GM18508 (cell line): ENCODE measurements at regions not wholly inside any gene's neighbourhood (a gene's known extent, or its start where the extent isn't known, plus 50 kb on each side); places are given as distances from the start of the nearest gene placed in this dataset.

ENCODE experiments used
- ATAC-seq: cut with Tn5 transposase; IDR thresholded peaks from one replicate; pipeline ENCODE4 v1.9.1; 2021; ENCODE audit warnings: moderate number of reproducible peaks; ENCODE audit not compliant: insufficient read depth, unreplicated experiment

DNA sequence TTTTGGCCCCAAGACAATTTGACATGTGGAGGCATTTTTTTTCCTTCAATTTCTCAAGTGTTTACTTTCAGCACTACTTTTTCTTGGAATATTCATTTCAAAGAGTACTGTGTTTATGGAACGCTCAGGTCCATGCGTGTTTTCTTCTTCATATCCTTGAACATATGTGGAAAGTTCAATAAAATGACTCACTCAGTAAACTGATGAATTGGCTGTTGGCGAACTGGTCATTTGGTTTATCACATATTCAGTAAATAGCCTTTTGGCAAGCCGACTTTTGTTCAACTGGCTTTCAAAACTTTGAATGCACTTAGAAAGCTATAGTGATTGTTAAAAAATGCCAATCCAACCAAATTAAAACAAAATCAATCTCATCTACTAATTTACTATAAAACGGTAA is 964.6 kb upstream of the SLC35B3 start:
- no peak for ATAC-seq

DNA sequence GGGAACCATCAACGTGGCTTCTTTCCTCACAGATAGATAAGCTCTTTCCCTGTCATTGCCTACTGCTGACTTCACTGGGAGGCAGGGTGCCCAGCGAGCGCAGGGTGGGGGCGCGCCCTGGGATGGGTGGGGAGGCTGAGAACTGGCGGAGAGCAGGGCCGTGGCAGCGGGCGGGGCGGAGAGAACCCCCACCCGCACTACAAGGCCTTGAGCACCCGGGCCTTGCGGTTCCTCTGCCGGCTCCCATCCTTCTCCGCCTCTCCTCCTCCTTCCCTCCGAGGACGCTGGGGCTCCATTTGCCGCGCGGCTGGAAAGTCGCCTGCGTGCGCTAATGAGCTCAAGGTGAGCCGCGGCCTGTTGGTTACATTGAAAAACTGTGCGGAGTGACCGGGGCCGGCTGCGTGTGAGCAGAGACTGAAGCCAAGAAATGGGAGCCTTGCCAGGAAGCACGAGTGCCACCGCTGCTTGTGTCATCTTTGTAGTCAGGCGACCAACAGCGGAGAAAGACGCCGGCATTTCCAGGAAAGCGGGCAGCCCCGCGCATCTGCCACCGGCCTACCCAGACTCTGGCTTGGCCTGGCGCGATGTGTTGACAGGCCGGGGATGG is 963.5 kb upstream of the SLC35B3 start:
- ATAC-seq, result no peak

- no peak for ATAC-seq
These were observed 962.9 kb upstream of the SLC35B3 start for GRCh38 chr6:9398071-9398766.

GRCh38 chr6:9388596-9388995 is 953.3 kb upstream of the SLC35B3 start:
- ATAC-seq, result no peak

DNA sequence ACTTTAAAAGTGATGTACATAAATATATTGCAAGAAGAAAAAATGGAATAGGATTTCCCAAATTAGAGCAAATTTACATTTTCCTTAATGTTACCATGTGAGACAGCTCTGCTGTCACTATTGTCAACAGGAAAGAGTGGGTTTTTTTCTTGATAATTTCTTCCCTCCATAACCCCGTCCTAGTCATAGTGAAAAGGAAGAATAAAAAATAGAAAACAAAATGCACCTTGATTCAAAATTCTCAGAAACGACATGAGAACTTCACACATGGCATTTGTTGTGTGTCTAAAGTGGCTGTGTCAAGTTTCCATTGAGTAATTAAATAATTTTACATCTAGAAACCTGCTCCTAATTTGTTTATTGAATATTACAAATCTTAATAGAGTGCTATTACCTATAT is 945.2 kb upstream of the SLC35B3 start:
- ATAC-seq, result no peak

DNA sequence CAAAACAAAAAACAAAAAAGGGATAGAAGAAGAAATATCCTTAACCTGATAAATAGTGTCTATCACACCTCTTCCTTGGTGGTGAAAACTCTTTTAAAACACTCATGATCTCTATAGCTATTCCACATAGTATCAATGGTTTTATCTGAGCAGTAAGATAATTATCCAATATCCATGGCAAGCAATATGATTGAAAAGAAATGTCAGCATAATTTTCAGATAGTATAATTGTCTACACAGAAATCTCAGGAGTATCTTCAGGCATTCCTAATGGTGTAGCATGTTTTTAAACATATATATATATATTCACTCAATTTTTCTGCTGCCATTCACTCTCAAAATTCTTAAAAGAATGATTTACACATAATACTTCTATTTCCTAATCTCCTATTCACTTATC is 938.0 kb upstream of the SLC35B3 start:
- no peak for ATAC-seq

DNA sequence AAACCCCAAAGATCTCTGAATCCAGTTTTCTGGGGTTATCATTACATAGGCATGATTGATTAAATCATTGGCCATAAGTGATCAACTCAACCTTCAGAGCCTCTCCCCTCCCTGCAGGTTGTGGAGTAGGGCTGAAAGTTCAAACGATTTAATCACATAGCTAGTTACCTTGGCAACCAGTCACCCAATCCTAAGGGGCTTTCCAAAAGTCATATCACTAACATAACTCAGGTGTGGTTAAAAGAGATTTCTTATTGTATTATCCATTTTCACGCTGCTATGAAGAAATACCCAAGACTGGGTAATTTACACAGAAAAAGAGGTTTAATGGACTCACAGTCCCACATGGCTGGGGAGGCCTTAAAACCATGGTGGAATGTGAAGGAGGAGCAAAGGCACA is 935.1 kb upstream of the SLC35B3 start:
- ATAC-seq, result no peak

DNA sequence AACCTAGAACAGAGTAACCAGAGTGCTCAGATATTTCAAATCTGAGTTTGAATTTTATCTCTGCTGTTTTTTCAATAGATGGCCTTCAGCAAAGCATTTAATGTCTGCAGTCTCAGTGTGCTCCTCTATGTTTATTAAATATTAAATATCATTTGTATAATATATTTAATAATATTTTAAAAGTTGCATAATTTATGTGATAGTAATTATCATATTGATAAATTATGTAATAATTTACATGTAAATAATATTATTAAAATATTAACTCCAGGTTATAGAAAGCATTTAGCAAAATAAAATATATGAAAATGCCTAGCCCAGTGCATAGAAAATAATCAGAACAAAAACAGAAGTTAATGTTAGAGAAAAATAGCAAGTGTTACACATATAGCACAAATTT is 930.0 kb upstream of the SLC35B3 start:
- no peak for ATAC-seq

- no peak for ATAC-seq
These were observed 926.4 kb upstream of the SLC35B3 start for GRCh38 chr6:9361749-9362148.

DNA sequence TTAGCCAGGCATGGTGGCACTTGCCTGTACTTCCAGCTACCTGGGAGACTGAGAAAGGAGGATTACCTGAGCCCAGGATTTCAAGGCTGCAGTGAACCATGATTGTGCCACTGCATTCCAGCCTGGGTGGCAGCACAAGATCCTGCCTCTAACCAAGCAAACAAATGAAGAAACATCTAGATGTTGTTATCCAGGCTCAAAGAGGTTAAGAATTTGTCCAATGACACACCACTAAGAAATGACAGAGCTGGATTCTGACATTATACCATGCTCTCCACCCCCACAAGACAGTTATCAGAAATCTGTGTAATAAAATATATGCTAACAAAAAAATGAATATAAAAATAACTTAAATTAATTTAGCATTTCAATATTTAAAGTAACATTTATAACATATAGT is 925.5 kb upstream of the SLC35B3 start:
- no peak for ATAC-seq

DNA sequence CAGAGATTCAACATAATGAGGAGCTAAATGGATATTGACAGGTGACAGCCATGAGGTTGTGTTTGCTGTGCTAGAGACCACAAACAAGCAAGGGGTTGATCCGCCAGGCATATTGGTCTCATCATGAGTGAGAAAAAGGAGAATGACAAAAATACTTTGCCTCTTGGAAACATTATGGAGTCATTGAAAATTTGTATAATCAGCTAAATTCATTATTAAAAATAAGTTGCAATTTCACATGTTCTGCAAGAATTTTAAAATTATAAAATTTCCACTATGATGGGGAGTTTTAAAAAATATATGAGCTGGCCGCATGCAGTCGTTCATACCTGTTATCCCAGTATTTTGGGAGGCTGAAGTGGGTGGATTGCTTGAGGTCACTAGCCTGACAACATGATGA is 912.3 kb upstream of the SLC35B3 start:
- ATAC-seq, result no peak

GRCh38 chr6:9346923-9347322 is 911.6 kb upstream of the SLC35B3 start:
- no peak for ATAC-seq

GRCh38 chr6:9335431-9335830 is 900.1 kb upstream of the SLC35B3 start:
- no peak for ATAC-seq

DNA sequence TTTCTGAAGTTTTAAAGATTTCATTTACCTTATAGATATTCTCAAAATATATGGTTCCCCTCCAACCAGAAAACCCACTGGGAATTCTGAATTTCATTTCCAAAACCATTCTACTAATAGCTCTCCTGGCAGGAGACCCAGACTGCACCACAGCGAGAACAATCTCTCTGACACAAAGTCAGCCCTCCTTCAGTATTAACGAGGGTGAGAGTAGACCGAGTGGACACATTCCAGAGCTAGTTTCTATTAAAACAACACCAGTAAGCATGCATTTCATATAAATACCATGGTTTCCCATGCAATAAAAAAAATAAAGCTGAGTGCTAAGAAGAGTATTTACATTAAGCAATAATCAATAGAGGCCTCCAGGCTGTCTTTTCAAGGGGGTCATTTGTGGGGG is 899.6 kb upstream of the SLC35B3 start:
- ATAC-seq, result no peak

DNA sequence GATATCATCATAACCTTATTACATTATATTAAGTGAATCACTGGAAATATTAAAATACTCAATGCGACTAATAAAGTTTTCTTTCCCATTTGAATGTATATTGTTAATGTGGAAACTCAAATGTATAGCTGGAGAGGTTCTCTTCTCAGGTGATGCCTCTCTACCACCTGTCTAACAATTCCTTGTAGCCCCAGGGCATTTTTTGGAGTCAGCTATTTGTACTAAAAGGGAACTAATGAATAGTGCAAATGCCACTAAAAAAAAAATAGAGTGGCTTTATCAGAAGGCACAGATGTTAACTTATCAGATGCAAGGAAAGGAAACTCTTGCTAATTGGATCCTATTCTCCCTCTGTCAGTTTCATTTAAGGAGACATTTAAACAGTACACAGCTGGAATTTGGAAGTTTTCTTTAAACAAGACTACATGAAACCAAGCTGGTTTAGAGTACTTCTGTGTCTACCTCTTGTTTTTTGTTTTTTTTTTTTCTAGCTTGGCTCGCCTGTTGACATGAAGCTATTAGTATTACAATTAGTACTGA is 897.0 kb upstream of the SLC35B3 start:
- no peak for ATAC-seq

- no peak for ATAC-seq
These were observed 881.5 kb upstream of the SLC35B3 start for GRCh38 chr6:9316831-9317230.

- no peak for ATAC-seq
These were observed 880.8 kb upstream of the SLC35B3 start for GRCh38 chr6:9315966-9316650.

DNA sequence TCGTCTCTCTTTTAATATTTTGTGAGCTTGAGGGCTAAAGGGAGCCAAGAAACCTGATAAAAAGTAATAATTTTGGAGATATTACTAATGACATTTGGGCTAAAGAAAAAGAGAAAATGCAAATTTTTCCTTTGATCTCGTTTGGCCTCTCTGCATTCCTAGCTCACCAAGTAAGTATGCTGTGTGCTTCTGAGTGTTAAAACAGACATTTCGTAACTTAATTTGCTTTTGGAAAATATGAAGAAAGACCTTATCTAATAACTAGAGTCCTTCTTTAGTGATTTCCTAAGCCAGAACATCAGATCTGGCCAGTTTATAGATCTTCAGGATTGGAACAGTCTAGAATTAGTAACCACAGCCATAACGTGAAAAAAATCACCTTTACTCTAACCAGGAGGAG is 872.9 kb upstream of the SLC35B3 start:
- no peak for ATAC-seq

DNA sequence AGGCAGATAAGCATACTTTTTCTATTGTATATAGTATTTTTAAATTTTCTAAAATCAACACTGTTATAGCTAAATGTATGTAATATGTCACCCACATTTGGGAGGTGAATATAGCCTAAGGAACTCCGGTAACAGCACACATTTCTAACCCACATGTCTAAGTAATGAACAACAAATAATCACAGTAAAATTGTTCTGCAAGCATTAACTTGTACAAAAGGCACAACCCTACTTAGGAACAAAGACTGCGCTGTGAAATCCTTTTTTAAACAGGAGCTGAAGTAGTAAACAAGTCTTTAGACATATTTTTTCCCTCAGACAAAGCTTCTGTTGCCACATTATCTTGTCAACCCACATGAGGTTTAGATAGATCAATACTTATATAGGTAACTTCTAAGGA is 872.4 kb upstream of the SLC35B3 start:
- ATAC-seq, result no peak

DNA sequence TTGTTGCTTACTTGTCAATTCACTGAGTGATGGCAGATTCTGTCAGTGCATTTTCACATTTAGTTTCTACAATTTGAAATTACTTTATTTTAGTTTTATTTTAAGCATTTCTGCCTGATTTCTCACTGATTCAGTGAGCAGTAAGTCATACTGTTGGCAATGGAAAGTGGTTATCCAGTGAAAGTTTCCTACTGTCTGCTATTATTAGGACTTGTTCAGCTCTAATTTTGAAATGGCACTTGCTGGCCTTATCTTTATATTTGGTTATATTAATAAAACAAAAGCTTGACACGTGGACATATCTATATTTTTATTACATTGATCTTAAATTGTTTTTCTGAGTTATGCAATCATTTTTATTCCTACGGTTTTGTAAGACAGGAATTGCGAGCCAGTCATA is 871.8 kb upstream of the SLC35B3 start:
- no peak for ATAC-seq

DNA sequence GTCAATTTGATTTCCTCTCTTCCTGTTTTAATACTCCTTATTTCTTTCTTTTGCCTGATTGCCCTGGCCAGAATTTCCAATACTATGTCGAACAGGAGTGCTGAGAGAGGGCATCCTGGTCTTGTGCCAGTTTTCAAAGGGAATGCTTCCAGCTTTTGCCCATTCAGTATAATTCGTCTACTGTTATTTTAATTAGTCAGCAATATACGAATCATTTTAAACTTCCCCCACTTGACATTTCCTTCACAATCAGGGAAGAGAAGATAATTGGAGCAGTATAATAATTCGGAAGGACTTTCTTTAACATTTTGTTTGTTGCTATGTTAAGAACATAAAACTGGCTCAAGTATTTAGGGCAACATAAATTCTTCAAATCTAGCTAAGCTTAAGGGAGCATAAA is 860.3 kb upstream of the SLC35B3 start:
- no peak for ATAC-seq

GRCh38 chr6:9292975-9293374 is 857.6 kb upstream of the SLC35B3 start:
- ATAC-seq, result no peak
